ENCODE measurements at regions not wholly inside any gene's neighbourhood (a gene's known extent, or its start where the extent isn't known, plus 50 kb on each side); places are given as distances from the start of the nearest gene placed in this dataset.

DNA sequence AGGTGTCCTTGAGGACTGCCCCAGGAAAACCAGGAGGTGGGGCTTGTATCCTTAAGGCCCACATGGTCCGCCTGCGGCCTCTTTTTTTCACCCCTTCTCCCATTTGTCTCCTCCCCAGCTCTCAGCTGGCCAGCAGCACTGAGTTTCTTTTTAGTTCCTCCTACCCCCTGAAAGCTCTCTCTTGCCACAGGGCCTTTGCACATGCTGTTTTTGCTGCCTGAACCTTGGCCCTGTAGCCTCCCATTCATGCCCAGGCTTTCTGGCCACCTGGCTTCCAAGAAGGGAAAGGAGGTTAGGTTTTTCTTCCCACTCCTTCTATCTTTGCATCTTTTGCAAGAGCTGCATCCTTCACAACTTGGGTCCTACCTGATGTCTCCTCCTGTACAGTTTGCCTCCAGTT lies 358.1 kb downstream of the VRK1 start:
- Histone ChIP-seq H3K36me3 (no peaks in the 10 kb centered on the region), H3K27ac (no peak overlapping the region), H3K27me3 (replicated peaks; ENCODE audit: insufficient read depth) (no peaks in the 10 kb centered on the region), H3K4me1 (replicated peaks) (no peaks in the 10 kb centered on the region), H3K4me3 (no peak overlapping the region), H3K9me3 (no peaks in the 10 kb centered on the region)
- intact Hi-C loops (cut with DNase I) = no loop called here
- no peak for DNase-seq (ENCODE audit: low spot score)
- 93% methylated on average over 2 of the region's 2 CpGs for WGBS
- TF ChIP-seq, protein P1, sequence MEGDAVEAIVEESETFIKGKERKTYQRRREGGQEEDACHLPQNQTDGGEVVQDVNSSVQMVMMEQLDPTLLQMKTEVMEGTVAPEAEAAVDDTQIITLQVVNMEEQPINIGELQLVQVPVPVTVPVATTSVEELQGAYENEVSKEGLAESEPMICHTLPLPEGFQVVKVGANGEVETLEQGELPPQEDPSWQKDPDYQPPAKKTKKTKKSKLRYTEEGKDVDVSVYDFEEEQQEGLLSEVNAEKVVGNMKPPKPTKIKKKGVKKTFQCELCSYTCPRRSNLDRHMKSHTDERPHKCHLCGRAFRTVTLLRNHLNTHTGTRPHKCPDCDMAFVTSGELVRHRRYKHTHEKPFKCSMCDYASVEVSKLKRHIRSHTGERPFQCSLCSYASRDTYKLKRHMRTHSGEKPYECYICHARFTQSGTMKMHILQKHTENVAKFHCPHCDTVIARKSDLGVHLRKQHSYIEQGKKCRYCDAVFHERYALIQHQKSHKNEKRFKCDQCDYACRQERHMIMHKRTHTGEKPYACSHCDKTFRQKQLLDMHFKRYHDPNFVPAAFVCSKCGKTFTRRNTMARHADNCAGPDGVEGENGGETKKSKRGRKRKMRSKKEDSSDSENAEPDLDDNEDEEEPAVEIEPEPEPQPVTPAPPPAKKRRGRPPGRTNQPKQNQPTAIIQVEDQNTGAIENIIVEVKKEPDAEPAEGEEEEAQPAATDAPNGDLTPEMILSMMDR (IDR thresholded peaks at IDR 0.05) = no peak
- no peak for TF ChIP-seq POLR2AphosphoS5 (IDR thresholded peaks at IDR 0.05)
- TF ChIP-seq POLR2A (IDR thresholded peaks at IDR 0.05) = no peak

DNA sequence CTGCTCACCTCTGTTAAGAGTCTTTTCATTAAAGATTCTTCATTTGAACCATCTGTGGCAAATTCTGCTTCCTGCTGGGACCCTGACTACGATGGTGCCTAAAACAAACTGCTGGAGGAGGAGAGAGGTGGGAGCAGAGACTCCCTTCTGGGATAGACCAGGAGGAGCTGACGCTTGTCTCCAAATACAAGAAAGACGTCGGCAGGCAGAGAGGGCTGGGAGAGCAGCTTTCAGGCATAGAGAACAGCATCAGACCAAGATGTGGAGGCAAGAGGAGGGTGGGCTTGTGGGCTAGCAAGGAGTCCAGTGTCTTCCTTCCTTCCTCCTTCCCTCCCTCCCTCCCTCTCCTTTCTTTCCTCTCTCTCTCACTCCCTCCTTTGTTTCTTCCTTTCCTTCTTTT lies 358.6 kb downstream of the VRK1 start:
- intact Hi-C loops (cut with DNase I) = no loop called here
- Histone ChIP-seq H3K27ac (no peak overlapping the region), H3K4me3 (no peak overlapping the region), H3K9me3 (no peaks in the 10 kb centered on the region), H3K27me3 (replicated peaks; ENCODE audit: insufficient read depth) (no peaks in the 10 kb centered on the region), H3K36me3 (no peaks in the 10 kb centered on the region), H3K4me1 (replicated peaks) (no peaks in the 10 kb centered on the region)
- no peak for DNase-seq (ENCODE audit: low spot score)
- WGBS = 48% methylated on average over 4 of the region's 4 CpGs
- no peak for TF ChIP-seq POLR2AphosphoS5 (IDR thresholded peaks at IDR 0.05)
- no peak for TF ChIP-seq POLR2A (IDR thresholded peaks at IDR 0.05)
- TF ChIP-seq, protein P1 (IDR thresholded peaks at IDR 0.05) = no peak

GRCh38 chr14:97156705-97157104 lies 359.5 kb downstream of the VRK1 start:
- Histone ChIP-seq H3K36me3 (no peaks in the 10 kb centered on the region), H3K27me3 (replicated peaks; ENCODE audit: insufficient read depth) (no peaks in the 10 kb centered on the region), H3K4me3 (no peak overlapping the region), H3K4me1 (replicated peaks) (no peaks in the 10 kb centered on the region), H3K27ac (no peak overlapping the region), H3K9me3 (no peaks in the 10 kb centered on the region)
- DNase-seq (ENCODE audit: low spot score) = no peak
- WGBS = 60% methylated on average over 5 of the region's 5 CpGs
- intact Hi-C loops (cut with DNase I) = no loop called here
- TF ChIP-seq, protein P1 (IDR thresholded peaks at IDR 0.05) = no peak
- no peak for TF ChIP-seq POLR2AphosphoS5 (IDR thresholded peaks at IDR 0.05)
- TF ChIP-seq POLR2A (IDR thresholded peaks at IDR 0.05) = no peak

GRCh38 chr14:97158102-97158501 lies 360.9 kb downstream of the VRK1 start:
- intact Hi-C loops (cut with DNase I) = no loop called here
- no peak for DNase-seq (ENCODE audit: low spot score)
- 79% methylated on average over 1 of the region's 1 CpG for WGBS
- no peaks in the 10 kb centered on the region for H3K4me1 ChIP-seq (replicated peaks)
- H3K27ac ChIP-seq = no peak overlapping the region
- TF ChIP-seq POLR2AphosphoS5 (IDR thresholded peaks at IDR 0.05) (no peak), POLR2A (IDR thresholded peaks at IDR 0.05) (no peak)
- TF ChIP-seq, protein P1 (IDR thresholded peaks at IDR 0.05) = no peak
- no peaks in the 10 kb centered on the region for H3K9me3 ChIP-seq
- no peaks in the 10 kb centered on the region for H3K36me3 ChIP-seq
- no peaks in the 10 kb centered on the region for H3K27me3 ChIP-seq (replicated peaks; ENCODE audit: insufficient read depth)
- no peak overlapping the region for H3K4me3 ChIP-seq

DNA sequence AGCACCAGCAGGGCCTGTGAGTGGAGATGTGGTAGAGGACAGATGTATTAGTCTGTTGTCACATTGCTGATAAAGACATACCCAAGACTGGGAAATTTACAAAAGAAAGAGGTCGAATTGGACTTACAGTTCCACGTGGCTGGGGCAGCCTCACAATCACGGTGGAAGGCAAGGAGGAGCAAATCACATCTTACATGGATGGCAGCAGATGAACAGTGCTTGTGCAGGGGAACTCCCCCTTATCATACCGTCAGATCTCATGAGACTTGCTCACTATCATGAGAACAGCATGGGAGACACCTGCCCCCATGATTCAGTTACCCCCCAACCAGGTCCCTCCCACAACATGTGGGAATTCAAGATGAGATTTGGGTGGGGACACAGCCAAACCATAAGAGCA lies 361.9 kb downstream of the VRK1 start:
- Histone ChIP-seq H3K9me3 (no peaks in the 10 kb centered on the region), H3K27ac (no peak overlapping the region), H3K27me3 (replicated peaks; ENCODE audit: insufficient read depth) (no peaks in the 10 kb centered on the region), H3K4me3 (no peak overlapping the region), H3K4me1 (replicated peaks) (no peaks in the 10 kb centered on the region), H3K36me3 (no peaks in the 10 kb centered on the region)
- WGBS = 92% methylated on average over 4 of the region's 4 CpGs
- intact Hi-C loops (cut with DNase I) = no loop called here
- TF ChIP-seq POLR2AphosphoS5 (IDR thresholded peaks at IDR 0.05) (no peak), POLR2A (IDR thresholded peaks at IDR 0.05) (no peak)
- TF ChIP-seq, protein P1 (IDR thresholded peaks at IDR 0.05) = no peak
- DNase-seq (ENCODE audit: low spot score) = no peak

Measured in prostate gland (tissue), 2 donors.